ENCODE measurements at regions not wholly inside any gene's neighbourhood (a gene's known extent, or its start where the extent isn't known, plus 50 kb on each side); places are given as distances from the start of the nearest gene placed in this dataset.

- TF ChIP-seq REST (IDR thresholded peaks at IDR 0.05; ENCODE audit: insufficient read depth in 1 of 2, low read depth in 2 of 2, low read length in 1 of 2): no peak
- TF ChIP-seq POLR2AphosphoS5 (IDR thresholded peaks at IDR 0.05; ENCODE audit: low read depth, low read length): no peak
- TF ChIP-seq CTCF (IDR thresholded peaks at IDR 0.05): no peak
- no peak for TF ChIP-seq TCF7L2 (IDR thresholded peaks at IDR 0.05; ENCODE audit: low read depth, low read length)
Measured at GRCh38 chr6:16020259-16020658, 108.6 kb upstream of the MYLIP start.

Data from Panc1 (cell line).